ENCODE measurements at regions not wholly inside any gene's neighbourhood (a gene's known extent, or its start where the extent isn't known, plus 50 kb on each side); places are given as distances from the start of the nearest gene placed in this dataset.

GRCh38 chr3:35183927-35184675, 455.2 kb upstream of the ARPP21 start:
- H3K9ac ChIP-seq (ENCODE audit: low read length) = no peak overlapping the region
- no peak overlapping the region for H3K4me3 ChIP-seq (ENCODE audit: control extremely low read depth in 1 of 5, extremely low read depth in 1 of 5, insufficient read depth in 1 of 5, low read depth in 2 of 5, low read length in 4 of 5)
- DNase-seq (no peak), ATAC-seq (ENCODE audit: low read depth) (no peak)
- no peaks in the 10 kb centered on the region for H3K27me3 Mint-ChIP-seq
- intact Hi-C loops (cut with micrococcal nuclease) = no loop called here
- H3K4me1 ChIP-seq (ENCODE audit: control insufficient read depth in 2 of 2, insufficient read depth in 2 of 2, low read length in 2 of 2) = no peaks in the 10 kb centered on the region
- no peaks in the 10 kb centered on the region for H3K36me3 ChIP-seq (replicated peaks in 1 of 2; ENCODE audit: control extremely low read depth in 1 of 2, control insufficient read depth in 1 of 2, extremely low read depth in 1 of 2, insufficient read depth in 2 of 2, low read length in 1 of 2)
- H3K27ac Mint-ChIP-seq = no peak overlapping the region
- POLR2A ChIA-PET = no interaction called here
- TF ChIP-seq EZH2 (IDR thresholded peaks at IDR 0.05; ENCODE audit: borderline replicate concordance, insufficient read depth, low read depth, low read length, poor library complexity, severe bottlenecking) = no peak
- no peak for TF ChIP-seq CTCF (IDR thresholded peaks at IDR 0.05)
- CTCF ChIA-PET = no interaction called here
- no peaks in the 10 kb centered on the region for H3K4me1 Mint-ChIP-seq
- H3K79me2 ChIP-seq (ENCODE audit: control insufficient read depth, insufficient read depth, low read length) = no peaks in the 10 kb centered on the region
- peaks cover 10% of the 10 kb centered on the region for H3K9me3 Mint-ChIP-seq (ENCODE audit: insufficient read depth)
- H3K9me3 ChIP-seq (ENCODE audit: control extremely low read depth in 1 of 3, control insufficient read depth in 2 of 3, insufficient read depth in 1 of 3, low read length in 2 of 3) = peaks cover 0 to 9% (median 8%) of the 10 kb centered on the region in 3 donors
- no CpG with 5 or more reads among the region's 2 CpGs for WGBS (ENCODE audit: insufficient coverage)
- H3K27ac ChIP-seq (ENCODE audit: low read length in 2 of 2) = no peak overlapping the region
- no peak overlapping the region for H3K4me3 Mint-ChIP-seq
- no peaks in the 10 kb centered on the region for H4K20me1 ChIP-seq (ENCODE audit: control insufficient read depth, insufficient read depth, low read length, poor library complexity, severe bottlenecking)
- no peak overlapping the region for H3K4me2 ChIP-seq (replicated peaks; ENCODE audit: low read depth, low read length, poor library complexity, severe bottlenecking)
- H2AFZ ChIP-seq (ENCODE audit: insufficient read depth, low read depth, low read length, poor library complexity, severe bottlenecking) = no peak overlapping the region
- H3K27me3 ChIP-seq (replicated peaks in 1 of 4; ENCODE audit: control extremely low read depth in 1 of 4, control insufficient read depth in 3 of 4, insufficient read depth in 4 of 4, low read length in 3 of 4) = no peaks in the 10 kb centered on the region

GRCh38 chr3:35184775-35185174, 454.6 kb upstream of the ARPP21 start:
- no peak for ATAC-seq (ENCODE audit: low read depth)

More at GRCh38 chr3:35184775-35185174, 454.6 kb upstream of the ARPP21 start:
- Mint-ChIP-seq H3K4me3 (no peak overlapping the region), H3K4me1 (no peaks in the 10 kb centered on the region), H3K27ac (no peak overlapping the region), H3K27me3 (no peaks in the 10 kb centered on the region), H3K9me3 (ENCODE audit: insufficient read depth) (peaks cover 10% of the 10 kb centered on the region)
- no peaks in the 10 kb centered on the region for H3K36me3 ChIP-seq (replicated peaks in 1 of 2; ENCODE audit: control extremely low read depth in 1 of 2, control insufficient read depth in 1 of 2, extremely low read depth in 1 of 2, insufficient read depth in 2 of 2, low read length in 1 of 2)
- no peak overlapping the region for H3K4me3 ChIP-seq (ENCODE audit: control extremely low read depth in 1 of 5, extremely low read depth in 1 of 5, insufficient read depth in 1 of 5, low read depth in 2 of 5, low read length in 4 of 5)
- H3K4me1 ChIP-seq (ENCODE audit: control insufficient read depth in 2 of 2, insufficient read depth in 2 of 2, low read length in 2 of 2) = no peaks in the 10 kb centered on the region
- no peaks in the 10 kb centered on the region for H3K79me2 ChIP-seq (ENCODE audit: control insufficient read depth, insufficient read depth, low read length)
- H3K9me3 ChIP-seq (ENCODE audit: control extremely low read depth in 1 of 3, control insufficient read depth in 2 of 3, insufficient read depth in 1 of 3, low read length in 2 of 3) = peaks cover 0 to 9% (median 8%) of the 10 kb centered on the region in 3 donors
- H3K4me2 ChIP-seq (replicated peaks; ENCODE audit: low read depth, low read length, poor library complexity, severe bottlenecking) = no peak overlapping the region
- ChIA-PET POLR2A (no interaction called here), CTCF (no interaction called here)
- DNase-seq = no peak
- H4K20me1 ChIP-seq (ENCODE audit: control insufficient read depth, insufficient read depth, low read length, poor library complexity, severe bottlenecking) = no peaks in the 10 kb centered on the region
- WGBS (ENCODE audit: insufficient coverage) = no CpG with 5 or more reads among the region's 2 CpGs
- no peak for TF ChIP-seq CTCF (IDR thresholded peaks at IDR 0.05)
- no peak for TF ChIP-seq EZH2 (IDR thresholded peaks at IDR 0.05; ENCODE audit: borderline replicate concordance, insufficient read depth, low read depth, low read length, poor library complexity, severe bottlenecking)
- no peak overlapping the region for H3K27ac ChIP-seq (ENCODE audit: low read length in 2 of 2)
- H3K27me3 ChIP-seq (replicated peaks in 1 of 4; ENCODE audit: control extremely low read depth in 1 of 4, control insufficient read depth in 3 of 4, insufficient read depth in 4 of 4, low read length in 3 of 4) = no peaks in the 10 kb centered on the region
- no peak overlapping the region for H3K9ac ChIP-seq (ENCODE audit: low read length)
- no peak overlapping the region for H2AFZ ChIP-seq (ENCODE audit: insufficient read depth, low read depth, low read length, poor library complexity, severe bottlenecking)
- intact Hi-C loops (cut with micrococcal nuclease) = no loop called here
